SK-MEL-5 (cell line): ENCODE measurements at regions not wholly inside any gene's neighbourhood (a gene's known extent, or its start where the extent isn't known, plus 50 kb on each side); places are given as distances from the start of the nearest gene placed in this dataset.

Experiments
- DNase-seq: peaks from one replicate; pipeline ENCODE4 v3.0.0-alpha.2; 2016; ENCODE audit warnings: low read depth, low spot score
- in situ Hi-C: cut with HindIII; loops from 2 replicates; pipeline ENCODE4 v1.10.0; 2016; ENCODE audit warnings: low sequenced_read_pairs, high pct_unique_total_duplicates, low pct_unique_long_range_greater_than_20kb

- no peak for DNase-seq
- in situ Hi-C loops = no loop called here
These were observed 56.5 kb downstream of the DCAF8L1 start for GRCh38 chrX:27924718-27925117.

DNA sequence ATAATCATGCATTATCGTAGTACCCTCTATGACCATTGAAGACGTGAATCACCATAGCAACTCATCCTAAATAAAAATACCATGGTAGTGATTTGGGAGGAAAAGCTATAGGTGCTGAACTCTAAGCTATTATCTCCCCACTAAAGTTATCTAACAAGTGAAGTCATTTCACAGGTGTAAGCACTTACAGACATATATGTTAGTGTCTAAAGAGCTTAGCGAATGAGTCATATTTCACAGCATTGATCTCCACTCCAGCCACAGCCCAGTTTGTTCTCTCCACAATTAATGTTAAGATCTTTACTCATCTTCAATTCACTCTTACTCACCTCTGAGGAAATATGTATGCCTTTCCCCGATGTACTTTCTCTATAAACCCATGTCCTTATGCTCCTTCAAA, 57.0 kb downstream of the DCAF8L1 start:
- no peak for DNase-seq
- in situ Hi-C loops = no loop called here

- in situ Hi-C loops = no loop called here
- DNase-seq = no peak
These were observed 62.5 kb downstream of the DCAF8L1 start for GRCh38 chrX:27918799-27919198.

DNA sequence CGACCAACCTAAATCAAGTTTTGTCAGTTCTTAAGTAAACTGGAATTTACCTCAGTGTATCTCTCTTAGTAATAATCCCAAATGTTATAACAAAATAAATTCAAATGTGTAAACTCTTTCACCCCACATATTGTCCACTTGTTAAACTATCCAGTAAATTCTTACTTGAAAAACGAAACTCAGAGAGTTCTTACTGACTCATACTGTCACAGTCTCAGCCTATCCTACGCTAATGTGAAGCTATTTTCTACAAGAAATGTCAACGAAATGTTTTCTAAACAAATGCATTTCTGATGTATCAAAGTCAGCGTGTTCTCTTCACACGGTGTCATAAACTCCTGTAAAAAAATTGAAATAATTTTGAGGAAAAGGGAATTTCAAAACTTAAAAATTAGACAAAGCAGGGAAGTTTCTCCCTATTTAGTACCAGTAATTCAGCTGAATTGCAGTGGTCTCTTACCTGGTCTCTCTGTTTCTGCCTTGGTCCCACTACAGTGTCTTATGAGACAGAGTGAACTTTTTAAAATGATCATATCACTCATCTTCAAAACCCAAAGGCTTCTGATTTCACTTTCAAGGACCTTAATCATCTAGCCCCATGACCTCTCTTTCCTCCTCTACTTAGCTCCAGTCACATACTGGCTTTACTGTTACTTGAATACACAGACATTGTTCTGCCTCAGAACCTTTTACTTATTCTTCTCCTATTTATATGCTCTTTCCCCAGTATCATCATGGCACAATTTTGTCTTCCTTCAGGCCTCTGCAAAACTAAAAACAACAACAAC, 63.3 kb downstream of the DCAF8L1 start:
- DNase-seq = peak; percentile 87
- in situ Hi-C loops = no loop called here

DNA sequence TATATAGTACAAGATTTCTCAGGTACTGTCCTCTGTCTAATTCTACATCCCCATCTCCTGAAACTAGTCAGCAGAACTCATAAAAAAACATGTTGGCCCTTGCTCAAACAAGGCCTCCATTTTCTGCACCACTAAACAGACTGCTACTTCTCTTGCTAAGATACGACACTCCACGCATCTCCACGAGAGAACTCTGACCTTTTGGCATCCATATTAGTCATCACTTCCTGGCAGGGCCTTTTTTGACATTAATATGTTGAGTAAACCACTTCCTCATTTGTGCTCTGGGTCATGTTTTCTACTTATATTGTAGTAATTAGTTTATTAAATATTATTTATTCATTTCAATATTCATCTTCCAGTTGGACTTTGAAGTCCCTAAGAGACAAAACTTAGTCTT, 65.6 kb downstream of the DCAF8L1 start:
- in situ Hi-C loops = no loop called here
- peak; percentile 55 for DNase-seq

- in situ Hi-C loops = no loop called here
- peak; percentile 78 for DNase-seq
These were observed 70.8 kb downstream of the DCAF8L1 start for GRCh38 chrX:27910412-27910811.

GRCh38 chrX:27903960-27904359, 77.3 kb downstream of the DCAF8L1 start:
- DNase-seq = no peak
- in situ Hi-C loops = no loop called here

- peak; percentile 92 for DNase-seq
- in situ Hi-C loops = no loop called here
These were observed 86.1 kb downstream of the MAGEB10 start for GRCh38 chrX:27893871-27894270.

DNA sequence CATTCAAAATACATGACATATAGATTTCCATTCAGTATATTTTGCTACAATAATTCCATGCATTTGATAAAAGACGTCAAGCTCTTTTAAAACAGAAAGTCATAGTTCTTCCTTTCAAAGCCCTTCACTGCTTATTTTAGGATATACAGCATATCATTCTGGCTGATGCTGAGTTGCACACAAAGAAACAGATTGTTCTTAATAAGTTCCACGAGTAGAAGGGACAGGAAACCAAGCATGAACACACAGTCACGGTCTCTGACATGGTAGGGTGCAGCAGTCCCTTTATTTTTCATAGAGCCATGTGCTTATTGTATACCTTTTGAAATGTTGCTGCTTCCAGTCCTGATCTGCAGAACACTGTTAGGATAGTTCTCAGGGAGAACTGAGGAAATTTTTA, 85.4 kb downstream of the MAGEB10 start:
- peak; percentile 90 for DNase-seq
- in situ Hi-C loops = no loop called here

DNA sequence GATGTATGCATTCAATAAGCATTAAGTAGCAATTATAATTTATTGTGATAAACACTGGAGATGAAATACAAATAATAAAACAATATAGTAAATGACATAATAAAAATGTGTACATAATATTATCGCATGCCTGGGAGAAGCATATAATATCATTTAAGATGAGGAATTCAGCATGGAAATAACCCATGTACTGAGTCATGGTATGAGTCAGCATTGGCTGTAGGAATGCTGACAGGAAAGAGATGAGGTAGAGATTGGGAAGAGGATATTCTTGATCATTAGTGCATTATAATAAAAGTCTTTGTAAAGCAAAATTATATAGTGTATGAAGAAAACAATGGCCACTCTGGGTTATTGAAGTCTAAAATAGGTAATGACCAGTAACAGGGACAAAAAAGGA, 82.8 kb downstream of the MAGEB10 start:
- in situ Hi-C loops = no loop called here
- DNase-seq = peak; percentile 55

DNA sequence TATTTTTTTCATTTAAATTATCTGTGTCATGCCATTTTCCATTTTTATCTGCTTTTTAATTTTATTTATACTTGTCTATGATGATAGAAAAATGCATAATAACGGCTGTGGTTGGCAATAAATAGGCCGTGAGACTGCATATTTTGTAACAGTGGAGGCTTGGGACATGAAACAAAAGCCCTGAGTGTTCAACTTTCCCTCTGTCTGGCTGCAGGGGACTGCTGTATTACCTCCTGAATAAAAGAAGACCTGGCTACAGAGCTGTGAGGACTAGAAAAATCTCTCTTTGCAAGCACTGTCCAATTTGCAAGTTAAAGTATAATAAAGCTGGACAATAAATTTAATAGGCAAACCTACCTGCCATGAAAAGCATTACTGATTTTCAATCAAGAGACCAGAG, 82.1 kb downstream of the MAGEB10 start:
- peak; percentile 67 for DNase-seq

DNA sequence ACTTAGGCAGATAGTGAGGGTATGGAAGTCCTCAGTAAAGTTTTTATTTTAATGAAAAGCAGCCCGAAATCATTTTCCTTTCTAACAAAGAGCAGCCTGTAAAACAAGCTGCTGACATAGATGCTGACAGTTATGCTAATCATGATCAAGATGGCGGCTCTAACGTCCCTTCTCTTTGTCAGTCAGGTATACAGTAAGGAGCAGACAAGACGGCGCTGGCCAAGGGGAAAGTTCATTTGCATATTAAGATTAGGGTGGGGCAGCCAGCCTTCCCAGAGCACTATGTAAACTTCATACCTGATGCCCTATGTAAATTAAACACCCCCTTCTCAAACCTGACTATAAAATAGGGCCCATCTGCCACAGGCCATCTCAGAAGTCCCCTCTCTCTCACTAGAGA, 76.9 kb downstream of the MAGEB10 start:
- no peak for DNase-seq
- in situ Hi-C loops = no loop called here

More for the DNA sequence above, 82.1 kb downstream of the MAGEB10 start:
- in situ Hi-C loops = no loop called here

DNA sequence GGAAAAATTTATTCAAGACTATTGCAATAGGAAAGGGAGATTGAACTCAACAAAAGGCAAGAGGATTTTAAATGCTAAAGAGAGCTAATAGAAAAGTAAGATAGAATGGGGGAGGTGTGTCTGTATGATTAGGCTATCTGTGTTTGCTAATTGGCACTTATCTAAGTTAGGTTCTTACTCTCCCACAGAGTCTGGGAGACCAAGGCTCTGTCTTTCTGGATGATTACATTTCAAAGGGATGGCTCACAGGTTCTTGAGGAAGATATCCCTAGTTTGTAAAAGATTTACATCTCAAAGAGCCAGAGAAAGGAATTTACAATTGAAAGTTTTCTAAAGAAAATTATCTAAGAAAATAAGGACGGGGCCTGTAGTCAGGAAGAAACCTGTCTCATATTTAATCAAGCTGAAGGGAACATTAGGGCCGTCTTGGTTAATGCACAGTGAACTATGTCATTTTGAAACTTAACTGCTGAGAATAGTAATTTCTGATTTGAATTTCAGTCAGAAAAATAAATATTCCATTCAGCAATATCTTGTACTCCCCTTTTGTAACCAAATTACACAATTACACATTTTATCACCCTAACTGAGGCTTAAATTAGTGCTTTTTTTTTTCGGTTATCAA, 75.8 kb downstream of the MAGEB10 start:
- no peak for DNase-seq
- in situ Hi-C loops = no loop called here

- no peak for DNase-seq
- in situ Hi-C loops = no loop called here
These were observed 74.9 kb downstream of the MAGEB10 start for GRCh38 chrX:27882695-27883094.

GRCh38 chrX:27878862-27879261, 71.1 kb downstream of the MAGEB10 start:
- in situ Hi-C loops = no loop called here
- DNase-seq = no peak
